GM23338 (cell line): ENCODE measurements at regions not wholly inside any gene's neighbourhood (a gene's known extent, or its start where the extent isn't known, plus 50 kb on each side); places are given as distances from the start of the nearest gene placed in this dataset.

Experiments
- ATAC-seq: fragments of 200-7000 bp; cut with Tn5 transposase; 3 replicates; pipeline ENCODE4 v1.9.1; 2020
- DNase-seq: peaks from one replicate; pipeline ENCODE4 v3.0.0-alpha.2; 2015; ENCODE audit warnings: low spot score
- H2AFZ ChIP-seq: fragments of 200-600 bp; sonication (generic); 2 replicates; pipeline ENCODE4 v1.8.0; 2016; ENCODE audit warnings: antibody characterized with exemption, mild to moderate bottlenecking, moderate library complexity
- H3F3A ChIP-seq: fragments of 200-600 bp; sonication (generic); replicated peaks from 2 replicates; pipeline ENCODE4 v1.8.0; 2017; ENCODE audit warnings: antibody characterized with exemption, mixed run types, low read depth
- H3K27ac ChIP-seq: fragments of 200-600 bp; sonication (generic); 2 replicates; pipeline ENCODE4 v1.6.1; 2016; ENCODE audit warnings: low read depth
- H3K27me3 ChIP-seq: fragments of 200-600 bp; sonication (generic); 2 replicates; pipeline ENCODE4 v1.8.0; 2016; ENCODE audit warnings: mild to moderate bottlenecking, mixed run types, moderate library complexity; ENCODE audit not compliant: insufficient read depth
- H3K36me3 ChIP-seq: fragments of 200-600 bp; sonication (generic); 2 replicates; pipeline ENCODE4 v1.8.0; 2016; ENCODE audit warnings: mild to moderate bottlenecking; ENCODE audit not compliant: insufficient read depth
- H3K4me1 ChIP-seq: fragments of 200-600 bp; sonication (generic); 2 replicates; pipeline ENCODE4 v1.8.0; 2016; ENCODE audit warnings: mild to moderate bottlenecking, moderate library complexity; ENCODE audit not compliant: insufficient read depth
- H3K4me2 ChIP-seq: fragments of 200-600 bp; sonication (generic); 2 replicates; pipeline ENCODE4 v1.7.1; 2017; ENCODE audit warnings: mixed run types
- H3K4me3 ChIP-seq: fragments of 200-600 bp; sonication (generic); 2 replicates; pipeline ENCODE4 v1.6.1; 2016; ENCODE audit warnings: mixed run types
- H3K79me2 ChIP-seq: fragments of 200-600 bp; sonication (generic); replicated peaks from 2 replicates; pipeline ENCODE4 v1.8.0; 2017; ENCODE audit warnings: mild to moderate bottlenecking; ENCODE audit not compliant: insufficient read depth
- H3K9me2 ChIP-seq: fragments of 200-600 bp; sonication (generic); 2 replicates; pipeline ENCODE4 v1.8.0; 2017; ENCODE audit not compliant: insufficient read depth
- H4K20me1 ChIP-seq: fragments of 200-600 bp; sonication (generic); replicated peaks from 2 replicates; pipeline ENCODE4 v1.8.0; 2017; ENCODE audit warnings: mild to moderate bottlenecking; ENCODE audit not compliant: insufficient read depth
- H3K27ac Mint-ChIP-seq: 2 replicates; pipeline ENCODE4 v1.8.0; 2020; ENCODE audit warnings: inconsistent platforms, mild to moderate bottlenecking, moderate library complexity, mixed read lengths
- H3K27me3 Mint-ChIP-seq: 3 replicates; pipeline ENCODE4 v1.8.0; 2022; ENCODE audit warnings: low read depth, mild to moderate bottlenecking, moderate library complexity, mixed read lengths, inconsistent platforms; ENCODE audit not compliant: insufficient read depth, poor library complexity
- H3K36me3 Mint-ChIP-seq: 3 replicates; pipeline ENCODE4 v1.8.0; 2021; ENCODE audit warnings: low read depth, mild to moderate bottlenecking, inconsistent platforms, moderate library complexity, mixed read lengths
- H3K4me1 Mint-ChIP-seq: 3 replicates; pipeline ENCODE4 v1.8.0; 2020; ENCODE audit warnings: mild to moderate bottlenecking, inconsistent platforms, mixed read lengths
- H3K4me3 Mint-ChIP-seq: 3 replicates; pipeline ENCODE4 v1.8.0; 2021; ENCODE audit warnings: moderate library complexity, mild to moderate bottlenecking, inconsistent platforms, mixed read lengths
- H3K9me3 Mint-ChIP-seq: 3 replicates; pipeline ENCODE4 v1.8.0; 2020; ENCODE audit warnings: moderate library complexity, mild to moderate bottlenecking, inconsistent platforms, mixed read lengths
- CREB1 ChIP-seq: fragments of 250-450 bp; sonication (Bioruptor Pico); IDR thresholded peaks from 2 replicates; pipeline ENCODE4 v1.5.0; 2020; ENCODE audit warnings: low read depth, mild to moderate bottlenecking, moderate library complexity
- EZH2 ChIP-seq: fragments of 200-600 bp; sonication (generic); IDR thresholded peaks from one replicate; pipeline ENCODE4 v1.8.0; 2017; ENCODE audit warnings: antibody characterized with exemption, mild to moderate bottlenecking, low read depth; ENCODE audit not compliant: unreplicated experiment
- EZH2phosphoT487 ChIP-seq: fragments of 200-600 bp; sonication (generic); IDR thresholded peaks from one replicate; pipeline ENCODE4 v1.8.1; 2018; ENCODE audit warnings: antibody characterized with exemption; ENCODE audit not compliant: unreplicated experiment
- JUNB ChIP-seq: IDR thresholded peaks from one replicate; pipeline ENCODE4 v1.6.1; 2016; ENCODE audit warnings: antibody characterized with exemption; ENCODE audit not compliant: unreplicated experiment
- NANOG ChIP-seq: IDR thresholded peaks from 2 replicates; pipeline ENCODE4 v1.6.1; 2016; ENCODE audit warnings: antibody characterized with exemption, borderline replicate concordance
- POLR2AphosphoS5 ChIP-seq: IDR thresholded peaks from 2 replicates; pipeline ENCODE4 v1.6.1; 2016; ENCODE audit warnings: antibody characterized with exemption, low read depth
- REST ChIP-seq: IDR thresholded peaks from one replicate; pipeline ENCODE4 v1.6.1; 2018; ENCODE audit warnings: antibody characterized with exemption; ENCODE audit not compliant: unreplicated experiment
- STAT1 ChIP-seq: IDR thresholded peaks from one replicate; pipeline ENCODE4 v1.6.1; 2016; ENCODE audit warnings: antibody characterized with exemption; ENCODE audit not compliant: unreplicated experiment
- ZNF114 ChIP-seq: fragments of 250-450 bp; sonication (Bioruptor Pico); IDR thresholded peaks from 2 replicates; pipeline ENCODE4 v1.5.0; 2020; ENCODE audit warnings: mild to moderate bottlenecking, moderate library complexity
- ZNF331 ChIP-seq: fragments of 250-450 bp; sonication (Bioruptor Pico); IDR thresholded peaks from 2 replicates; pipeline ENCODE4 v1.5.0; 2020; ENCODE audit warnings: low read depth, mild to moderate bottlenecking, moderate library complexity
- TF ChIP-seq, protein P1 (sequence below), 2 experiments: fragments of 200-600 bp in 1 of 2; sonication (generic) in 1 of 2; conservative IDR thresholded peaks; 2 replicates each; pipeline versions ENCODE4 v1.5.1 to v1.6.1; 2016 to 2017; ENCODE audit warnings: antibody characterized with exemption in 2 of 2, low read depth in 2 of 2, mild to moderate bottlenecking in 2 of 2, moderate library complexity in 1 of 2

DNA sequence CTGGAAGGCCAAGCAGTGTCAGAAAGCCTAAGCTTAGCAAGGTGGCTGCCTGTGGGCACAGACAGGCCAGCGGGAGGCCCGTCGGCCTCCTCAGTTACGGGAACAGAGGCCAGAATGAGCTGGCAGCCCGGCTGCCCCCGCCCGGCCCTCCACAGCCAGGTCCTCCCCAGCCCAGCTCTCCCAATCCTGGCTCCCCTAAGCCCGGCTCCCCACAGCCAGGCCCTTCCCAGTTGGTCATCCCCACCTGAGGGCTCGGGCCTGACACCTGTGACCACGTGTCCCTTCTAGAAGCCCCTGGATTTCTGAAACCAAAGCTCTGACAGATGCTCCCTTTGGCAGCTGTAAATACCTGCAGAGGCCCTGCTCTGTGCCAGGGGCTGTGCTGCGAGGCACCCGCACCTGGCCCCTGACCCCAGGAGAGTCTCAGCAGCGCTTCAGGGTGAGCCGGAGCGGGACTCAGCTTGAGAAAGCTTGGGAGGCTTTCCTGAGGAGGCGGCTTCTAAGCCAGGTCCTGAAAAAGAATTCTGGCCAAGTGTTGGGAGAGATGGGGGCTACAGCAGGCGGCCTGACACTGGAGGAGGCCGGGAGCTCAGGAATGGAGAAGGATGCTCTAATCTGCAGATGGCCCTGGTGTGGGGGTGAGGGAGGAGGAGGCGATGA, 80.4 kb upstream of the OLFM1 start:
- H3K27me3 Mint-ChIP-seq = no peaks in the 10 kb centered on the region
- no peak overlapping the region for H3K4me3 Mint-ChIP-seq
- Histone ChIP-seq H3K4me2 (no peak overlapping the region), H4K20me1 (no peaks in the 10 kb centered on the region), H3K4me3 (no peak overlapping the region), H3K36me3 (no peaks in the 10 kb centered on the region), H2AFZ (no peak overlapping the region), H3K27me3 (no peaks in the 10 kb centered on the region), H3F3A (no peaks in the 10 kb centered on the region), H3K9me2 (no peaks in the 10 kb centered on the region), H3K27ac (no peak overlapping the region), H3K79me2 (no peaks in the 10 kb centered on the region), H3K4me1 (no peaks in the 10 kb centered on the region)
- DNase-seq (no peak), ATAC-seq (no peak)
- TF ChIP-seq EZH2phosphoT487 (no peak), ZNF114 (CRISPR knock-in tag) (no peak), STAT1 (no peak), REST (no peak), ZNF331 (CRISPR knock-in tag) (no peak), NANOG (no peak), CREB1 (no peak), JUNB (no peak)
- TF ChIP-seq, protein P1, sequence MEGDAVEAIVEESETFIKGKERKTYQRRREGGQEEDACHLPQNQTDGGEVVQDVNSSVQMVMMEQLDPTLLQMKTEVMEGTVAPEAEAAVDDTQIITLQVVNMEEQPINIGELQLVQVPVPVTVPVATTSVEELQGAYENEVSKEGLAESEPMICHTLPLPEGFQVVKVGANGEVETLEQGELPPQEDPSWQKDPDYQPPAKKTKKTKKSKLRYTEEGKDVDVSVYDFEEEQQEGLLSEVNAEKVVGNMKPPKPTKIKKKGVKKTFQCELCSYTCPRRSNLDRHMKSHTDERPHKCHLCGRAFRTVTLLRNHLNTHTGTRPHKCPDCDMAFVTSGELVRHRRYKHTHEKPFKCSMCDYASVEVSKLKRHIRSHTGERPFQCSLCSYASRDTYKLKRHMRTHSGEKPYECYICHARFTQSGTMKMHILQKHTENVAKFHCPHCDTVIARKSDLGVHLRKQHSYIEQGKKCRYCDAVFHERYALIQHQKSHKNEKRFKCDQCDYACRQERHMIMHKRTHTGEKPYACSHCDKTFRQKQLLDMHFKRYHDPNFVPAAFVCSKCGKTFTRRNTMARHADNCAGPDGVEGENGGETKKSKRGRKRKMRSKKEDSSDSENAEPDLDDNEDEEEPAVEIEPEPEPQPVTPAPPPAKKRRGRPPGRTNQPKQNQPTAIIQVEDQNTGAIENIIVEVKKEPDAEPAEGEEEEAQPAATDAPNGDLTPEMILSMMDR (conservative IDR thresholded peaks at IDR 0.05; ENCODE audit: low read depth in 2 of 2) = no peak
- no peak overlapping the region for H3K27ac Mint-ChIP-seq
- peaks cover 21% of the 10 kb centered on the region for H3K9me3 Mint-ChIP-seq
- H3K36me3 Mint-ChIP-seq = peaks cover 5% of the 10 kb centered on the region; the same call in 1 of the 3 replicates
- no peaks in the 10 kb centered on the region for H3K4me1 Mint-ChIP-seq

DNA sequence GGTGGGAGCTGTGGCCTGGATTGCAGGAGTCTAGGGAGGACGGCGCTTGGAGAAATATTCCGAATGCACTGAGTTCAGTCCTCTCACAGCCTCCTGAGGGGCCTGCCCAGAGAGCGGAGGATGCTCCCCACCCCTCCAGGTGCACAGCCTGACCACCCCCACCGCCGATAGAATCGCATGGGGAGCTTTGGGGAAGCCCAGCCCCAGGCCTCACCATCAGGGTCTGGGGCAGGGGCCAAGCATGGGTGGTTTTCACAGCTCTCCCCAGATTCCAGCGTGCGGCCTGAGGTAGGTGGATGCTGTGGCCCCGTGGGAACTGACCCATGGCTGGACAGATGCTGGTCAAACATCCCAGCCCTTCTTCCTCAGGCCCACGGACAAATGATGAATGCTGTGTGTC, 79.9 kb upstream of the OLFM1 start:
- no peak overlapping the region for H2AFZ ChIP-seq
- no peaks in the 10 kb centered on the region for H3F3A ChIP-seq
- H3K79me2 ChIP-seq = no peaks in the 10 kb centered on the region
- ATAC-seq (no peak), DNase-seq (no peak)
- H3K4me2 ChIP-seq = no peak overlapping the region
- H3K27ac ChIP-seq = no peak overlapping the region
- Mint-ChIP-seq H3K4me1 (no peaks in the 10 kb centered on the region), H3K27me3 (no peaks in the 10 kb centered on the region), H3K9me3 (peaks cover 15% of the 10 kb centered on the region), H3K36me3 (peaks cover 4% of the 10 kb centered on the region; the same call in 1 of the 3 replicates), H3K4me3 (no peak overlapping the region), H3K27ac (no peak overlapping the region)
- H4K20me1 ChIP-seq = no peaks in the 10 kb centered on the region
- H3K27me3 ChIP-seq = no peaks in the 10 kb centered on the region
- H3K4me3 ChIP-seq = no peak overlapping the region
- no peaks in the 10 kb centered on the region for H3K36me3 ChIP-seq
- no peaks in the 10 kb centered on the region for H3K9me2 ChIP-seq
- no peaks in the 10 kb centered on the region for H3K4me1 ChIP-seq
- TF ChIP-seq POLR2AphosphoS5 (no peak), EZH2 (no peak), REST (no peak), ZNF331 (CRISPR knock-in tag) (no peak), EZH2phosphoT487 (no peak), CREB1 (no peak), ZNF114 (CRISPR knock-in tag) (no peak), JUNB (no peak), STAT1 (no peak)
- TF ChIP-seq, protein P1 (conservative IDR thresholded peaks at IDR 0.05; ENCODE audit: low read depth in 2 of 2) = no peak
